Globus pallidus (tissue), 1 donor: ENCODE measurements at regions not wholly inside any gene's neighbourhood (a gene's known extent, or its start where the extent isn't known, plus 50 kb on each side); places are given as distances from the start of the nearest gene placed in this dataset.
"Not testable (repeated sequence)": the region's sequence is repeated elsewhere in the genome, so short reads cannot be mapped to it uniquely, and the experiment has no call there.

ENCODE experiments used
- DNase-seq: peaks from one replicate; pipeline ENCODE4 v3.0.0-alpha.2; 2015; ENCODE audit warnings: low spot score

DNA sequence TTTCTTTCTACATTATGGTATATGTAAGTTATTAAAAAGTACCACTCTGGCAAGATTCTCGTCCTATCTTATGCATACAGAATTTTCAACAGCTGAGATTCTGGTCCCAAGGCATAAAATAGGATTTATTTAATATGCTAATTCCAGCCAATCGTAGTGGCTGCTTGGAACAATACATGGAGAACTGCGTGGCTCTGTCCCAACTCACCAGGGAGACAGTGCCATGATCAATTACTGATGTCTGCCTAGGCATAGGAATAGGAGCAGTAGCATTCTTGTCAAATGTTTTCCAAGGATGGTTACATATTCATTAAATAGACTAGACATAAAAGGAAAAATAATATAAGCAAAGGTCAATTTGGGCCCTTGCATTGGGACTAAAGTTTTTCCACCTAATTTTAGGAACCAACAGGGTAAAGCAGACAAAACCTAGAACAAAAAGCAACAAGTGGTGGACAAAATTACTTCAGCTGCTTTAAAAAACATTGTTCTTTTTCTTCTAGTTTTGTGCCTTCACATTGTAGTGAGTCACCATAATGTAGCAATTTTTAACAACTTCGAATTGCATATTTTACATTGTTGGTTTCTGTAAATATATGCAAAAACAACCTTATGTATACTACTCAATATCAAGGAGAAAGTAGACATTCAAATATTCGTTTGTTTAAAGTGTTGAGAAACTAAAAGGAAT lies 232.8 kb upstream of the ATP5MC3 start:
- DNase-seq: no peak

DNA sequence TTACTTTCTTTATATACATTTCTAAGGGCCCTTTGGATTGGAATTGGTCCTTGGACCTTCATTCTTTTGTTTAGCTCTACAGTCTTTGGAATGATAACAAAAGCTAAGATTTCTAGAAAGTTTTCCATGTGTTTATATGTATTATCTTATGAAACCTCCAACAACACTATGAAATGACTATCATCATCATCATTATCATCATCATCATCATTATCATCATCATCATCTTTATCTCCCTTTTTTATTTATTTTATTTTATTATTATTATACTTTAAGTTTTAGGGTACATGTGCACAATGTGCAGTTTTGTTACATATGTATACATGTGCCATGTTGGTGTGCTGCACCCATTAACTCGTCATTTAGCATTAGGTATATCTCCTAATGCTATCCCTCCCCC lies 229.4 kb upstream of the ATP5MC3 start:
- DNase-seq: not testable (repeated sequence)

- DNase-seq: no peak
Observed at GRCh38 chr2:175404839-175405238, 223.3 kb upstream of the ATP5MC3 start.

- no peak for DNase-seq
Observed at GRCh38 chr2:175403599-175404221, 222.2 kb upstream of the ATP5MC3 start.

DNA sequence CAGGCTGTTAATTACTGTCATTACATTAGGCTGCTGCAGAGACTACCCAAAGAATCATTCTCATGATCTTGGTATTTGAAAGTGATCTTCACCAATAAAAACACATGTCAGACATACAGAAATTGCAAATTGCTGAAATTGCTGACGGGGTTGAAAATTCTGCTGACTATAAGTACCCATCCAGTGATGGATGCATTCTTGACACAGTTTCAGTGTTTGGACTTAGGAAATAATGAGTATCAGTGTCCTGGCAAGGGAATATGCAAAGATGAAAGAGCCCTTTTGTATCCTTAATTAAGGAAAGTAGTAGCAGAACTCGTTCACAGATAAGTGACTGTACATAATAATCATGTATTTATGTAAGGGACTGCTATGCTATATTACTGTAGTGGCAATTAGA lies 221.1 kb upstream of the ATP5MC3 start:
- no peak for DNase-seq

- no peak for DNase-seq
Observed at GRCh38 chr2:175401956-175402469, 220.5 kb upstream of the ATP5MC3 start.

GRCh38 chr2:175400975-175401374 lies 219.5 kb upstream of the ATP5MC3 start:
- no peak for DNase-seq

GRCh38 chr2:175399326-175399725 lies 217.8 kb upstream of the ATP5MC3 start:
- DNase-seq: no peak

DNA sequence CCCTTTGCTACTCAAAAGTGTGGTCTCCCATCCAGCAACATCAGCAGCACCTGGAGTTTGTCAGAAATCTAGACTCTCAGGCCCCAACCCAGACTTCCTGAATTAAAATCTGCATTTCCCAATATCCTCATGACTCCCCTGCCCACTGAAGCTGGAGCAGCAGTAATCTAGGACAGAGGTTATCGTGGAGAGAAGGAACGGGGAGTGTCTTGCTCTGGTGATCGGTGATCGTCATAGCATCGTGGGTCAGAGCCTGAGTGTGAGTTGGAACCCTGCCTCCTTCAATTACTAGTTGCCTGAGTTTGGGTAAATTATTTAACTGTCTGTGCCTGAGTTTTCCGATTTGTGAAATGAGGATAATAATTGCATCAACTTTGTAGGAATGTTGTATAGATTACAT lies 217.3 kb upstream of the ATP5MC3 start:
- DNase-seq: no peak

GRCh38 chr2:175396696-175397095 lies 215.2 kb upstream of the ATP5MC3 start:
- no peak for DNase-seq

DNA sequence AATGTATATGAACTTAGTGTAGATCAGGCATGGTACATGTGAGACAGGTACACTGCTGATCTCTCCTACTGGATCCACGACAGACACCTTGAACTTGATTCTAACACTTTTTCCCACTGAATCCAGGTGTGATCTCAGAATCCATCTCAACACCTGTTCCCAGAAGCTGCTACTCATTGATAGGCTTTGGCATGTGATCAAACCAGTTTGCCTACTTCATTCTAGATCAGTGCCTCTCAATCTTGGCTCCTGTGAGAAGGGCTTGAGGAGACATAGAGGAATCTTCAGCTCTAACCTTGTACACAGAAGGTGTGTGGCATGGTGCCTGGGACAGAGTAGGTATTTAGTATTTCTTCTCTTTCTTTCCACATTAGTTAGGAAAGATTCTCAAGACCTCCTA lies 212.3 kb upstream of the ATP5MC3 start:
- DNase-seq: no peak

DNA sequence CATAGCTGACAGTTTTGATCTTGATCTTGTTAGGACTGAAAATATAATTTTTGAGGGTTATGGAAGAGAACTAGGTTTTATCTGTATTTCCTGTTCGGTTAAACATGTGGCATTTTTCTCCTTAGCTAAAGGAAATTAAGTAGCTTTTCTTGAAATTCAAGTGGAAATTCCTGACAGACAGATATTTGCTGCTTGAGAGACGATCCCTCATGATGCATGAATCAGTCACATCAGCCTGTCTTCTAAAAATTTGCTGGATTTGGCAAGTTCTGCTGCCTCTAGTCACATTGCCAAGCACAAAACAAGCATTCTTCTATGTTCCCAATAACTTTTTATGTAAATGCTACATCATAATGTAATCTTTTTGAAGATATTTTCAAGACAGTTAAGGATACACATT lies 201.8 kb upstream of the ATP5MC3 start:
- no peak for DNase-seq

DNA sequence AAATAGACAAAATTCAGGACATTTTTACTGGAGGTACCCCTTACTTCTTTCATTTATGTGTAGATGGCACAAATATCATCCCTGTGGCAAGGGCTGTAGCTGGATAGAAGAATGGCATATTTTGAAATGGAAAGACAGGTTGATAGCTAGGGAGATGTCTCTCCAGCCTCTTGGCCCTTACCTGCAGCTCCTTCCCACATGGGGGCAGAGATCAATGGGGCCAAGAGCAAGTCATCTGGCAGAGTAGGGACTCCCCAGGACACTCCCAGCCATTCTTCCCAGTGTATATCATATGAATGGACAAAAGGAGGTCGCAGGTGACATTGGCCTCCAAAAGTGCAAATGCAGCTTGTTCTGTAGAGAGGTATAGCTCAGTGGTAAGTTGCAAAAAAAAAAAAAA lies 192.2 kb upstream of the ATP5MC3 start:
- DNase-seq: no peak

GRCh38 chr2:175372704-175373701 lies 191.5 kb upstream of the ATP5MC3 start:
- DNase-seq: no peak

- DNase-seq: no peak
Observed at GRCh38 chr2:175371378-175371777, 189.9 kb upstream of the ATP5MC3 start.

- peak; percentile 29 for DNase-seq
Observed at GRCh38 chr2:175366815-175367214, 185.3 kb upstream of the ATP5MC3 start.

- no peak for DNase-seq
Observed at GRCh38 chr2:175363699-175364098, 182.2 kb upstream of the ATP5MC3 start.

DNA sequence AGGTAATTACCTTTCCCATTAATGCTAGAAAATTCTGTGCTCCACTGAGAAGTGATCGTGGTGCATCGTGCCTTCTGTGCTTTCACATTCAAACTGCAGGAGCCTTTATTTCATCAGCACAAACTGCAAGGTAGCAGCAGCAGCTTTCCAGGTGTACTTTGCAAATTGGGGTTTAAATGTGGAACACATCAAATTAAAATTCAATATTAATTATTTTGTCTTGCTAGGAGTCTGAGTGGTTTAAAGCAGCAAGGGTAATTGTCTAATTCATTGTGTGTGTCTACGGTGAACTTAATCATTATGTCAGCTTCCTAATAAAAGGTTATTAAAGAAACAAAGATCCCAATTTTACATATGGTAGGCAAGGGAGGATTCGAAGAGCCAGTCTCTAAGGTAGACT lies 180.8 kb upstream of the ATP5MC3 start:
- no peak for DNase-seq

- DNase-seq: no peak
Observed at GRCh38 chr2:175359710-175360109, 178.2 kb upstream of the ATP5MC3 start.

- no peak for DNase-seq
Observed at GRCh38 chr2:175356901-175357300, 175.4 kb upstream of the ATP5MC3 start.

- DNase-seq: no peak
Observed at GRCh38 chr2:175355246-175355645, 173.7 kb upstream of the ATP5MC3 start.

GRCh38 chr2:175353275-175353674 lies 171.8 kb upstream of the ATP5MC3 start:
- DNase-seq: peak; percentile 3

GRCh38 chr2:175351512-175351911 lies 170.0 kb upstream of the ATP5MC3 start:
- DNase-seq: no peak
